A549 (cell line): ENCODE measurements at regions not wholly inside any gene's neighbourhood (a gene's known extent, or its start where the extent isn't known, plus 50 kb on each side); places are given as distances from the start of the nearest gene placed in this dataset.
A peak's percentile ranks its signal among the peaks of the same experiment; 100 is the strongest.

Experiments used
- ATAC-seq, 2 experiments: fragments of 200-7000 bp in 1 of 2; fragments of >200 bp in 1 of 2; cut with Nextera tagmentation in 1 of 2; cut with Tn5 transposase in 1 of 2; 3 replicates each; pipeline versions ENCODE4 v1.8.0 to v1.9.1; 2018 to 2020; ENCODE audit warnings: mild to moderate bottlenecking in 1 of 2, moderate library complexity in 1 of 2
- CTCF ChIA-PET: fragments of 300-600 bp; sonication (Branson Sonifier 250); formaldehyde crosslinking; extraction: SDS; loops from one replicate; lab custom pipeline; 2021; ENCODE audit warnings: antibody characterized with exemption, inconsistent platforms; lab: Yijun Ruan, JAX
- POLR2A ChIA-PET: fragments of 350-600 bp; formaldehyde crosslinking; extraction: SDS; loops from one replicate; lab custom pipeline; 2021; ENCODE audit warnings: antibody characterized with exemption, inconsistent platforms; lab: Yijun Ruan, JAX
- DNase-seq, 2 experiments: peaks; one replicate each; pipeline versions ENCODE4 v3.0.0 to v3.0.0-alpha.2; 2011 to 2016; ENCODE audit warnings: low read depth in 1 of 2, low spot score in 1 of 2
- FAIRE-seq: peaks from 2 replicates; lab custom pipeline; 2011; peaks lifted over from hg19 to GRCh38; lab: Jason Lieb, UNC
- H3K27ac ChIP-seq, 2 experiments: fragments of >200 bp; sonication (Bioruptor Twin); formaldehyde crosslinking; 3 replicates each; pipeline ENCODE4 v1.5.1; 2016 to 2017
- H3K4me1 ChIP-seq: fragments of >200 bp; sonication (Bioruptor Twin); formaldehyde crosslinking; 3 replicates; pipeline ENCODE4 v1.6.1; 2016
- H3K4me2 ChIP-seq: fragments of >200 bp; sonication (Bioruptor Twin); formaldehyde crosslinking; 3 replicates; pipeline ENCODE4 v1.6.1; 2016
- H3K4me3 ChIP-seq: fragments of >200 bp; sonication (Bioruptor Twin); formaldehyde crosslinking; 3 replicates; pipeline ENCODE4 v1.5.1; 2016
- H3K9me3 ChIP-seq: fragments of >200 bp; sonication (Bioruptor Twin); formaldehyde crosslinking; 3 replicates; pipeline ENCODE4 v1.6.1; 2016
- CBX8 ChIP-seq: fragments of 200-600 bp; sonication (generic); IDR thresholded peaks from 2 replicates; pipeline ENCODE4 v1.6.1; 2016
- CEBPB ChIP-seq, 2 experiments: fragments of >200 bp in 1 of 2; sonication (Bioruptor Twin) in 1 of 2; formaldehyde crosslinking in 1 of 2; IDR thresholded peaks; 2 replicates each; pipeline ENCODE4 v1.6.1; 2012 to 2016
- CHD4 ChIP-seq: fragments of 200-600 bp; sonication (generic); IDR thresholded peaks from 2 replicates; pipeline ENCODE4 v1.6.1; 2016; ENCODE audit warnings: antibody characterized with exemption, mild to moderate bottlenecking, borderline replicate concordance
- CTCF ChIP-seq: fragments of >200 bp; sonication (Bioruptor Twin); formaldehyde crosslinking; IDR thresholded peaks from 3 replicates; pipeline ENCODE4 v1.5.1; 2016
- E2F6 ChIP-seq: IDR thresholded peaks from 2 replicates; pipeline ENCODE4 v1.6.1; 2012; ENCODE audit warnings: low read depth, borderline replicate concordance
- ELK1 ChIP-seq: fragments of 150-350 bp; IDR thresholded peaks from 2 replicates; pipeline ENCODE4 v1.6.1; 2014; ENCODE audit warnings: low read depth, mild to moderate bottlenecking, low read length
- FOSB ChIP-seq: fragments of 250-450 bp; sonication (Bioruptor Pico); IDR thresholded peaks from 2 replicates; pipeline ENCODE4 v1.5.0; 2020; ENCODE audit warnings: mild to moderate bottlenecking, moderate library complexity
- FOXS1 ChIP-seq: fragments of 250-450 bp; sonication (Bioruptor Pico); IDR thresholded peaks from 2 replicates; pipeline ENCODE4 v1.5.0; 2020; ENCODE audit warnings: mild to moderate bottlenecking, moderate library complexity
- HDAC2 ChIP-seq: fragments of 200-600 bp; sonication (generic); IDR thresholded peaks from 2 replicates; pipeline ENCODE4 v1.6.1; 2016
- HOXB5 ChIP-seq: fragments of 250-450 bp; sonication (Bioruptor Pico); IDR thresholded peaks from 2 replicates; pipeline ENCODE4 v1.5.0; 2020; ENCODE audit warnings: mild to moderate bottlenecking, moderate library complexity
- JUN ChIP-seq, 2 experiments: fragments of >200 bp; sonication (Bioruptor Twin); formaldehyde crosslinking; IDR thresholded peaks; 2 replicates in 1 of 2; 3 replicates in 1 of 2; pipeline ENCODE4 v1.6.1; 2016 to 2017
- JUNB ChIP-seq: fragments of >200 bp; sonication (Bioruptor Twin); formaldehyde crosslinking; IDR thresholded peaks from 2 replicates; pipeline ENCODE4 v1.6.1; 2016
- NFE2L2 ChIP-seq: fragments of 150-350 bp; conservative IDR thresholded peaks from 2 replicates; pipeline ENCODE4 v1.6.1; 2014; ENCODE audit warnings: low read length
- PHF8 ChIP-seq: fragments of 200-600 bp; sonication (generic); IDR thresholded peaks from 2 replicates; pipeline ENCODE4 v1.6.1; 2016; ENCODE audit warnings: low read depth, mild to moderate bottlenecking, antibody characterized with exemption, moderate library complexity, borderline replicate concordance
- RAD21 ChIP-seq, 2 experiments: fragments of >200 bp in 1 of 2; sonication (Bioruptor Twin) in 1 of 2; formaldehyde crosslinking in 1 of 2; IDR thresholded peaks in 1 of 2; conservative IDR thresholded peaks in 1 of 2; 2 replicates in 1 of 2; 3 replicates in 1 of 2; pipeline ENCODE4 v1.6.1; 2012 to 2018; ENCODE audit warnings: inconsistent platforms in 1 of 2
- RNF2 ChIP-seq: fragments of 200-600 bp; sonication (generic); IDR thresholded peaks from 2 replicates; pipeline ENCODE4 v1.6.1; 2016; ENCODE audit warnings: low read depth, mild to moderate bottlenecking, antibody characterized with exemption, moderate library complexity, borderline replicate concordance
- SMC3 ChIP-seq: fragments of >200 bp; sonication (Bioruptor Twin); formaldehyde crosslinking; IDR thresholded peaks from 3 replicates; pipeline ENCODE4 v1.6.1; 2018; ENCODE audit warnings: inconsistent platforms
- USF2 ChIP-seq: fragments of 450-650 bp; IDR thresholded peaks from 2 replicates; pipeline ENCODE4 v1.6.1; 2014; ENCODE audit warnings: antibody characterized with exemption
- ZFP36 ChIP-seq: fragments of 450-650 bp; IDR thresholded peaks from 2 replicates; pipeline ENCODE4 v1.6.1; 2014; ENCODE audit warnings: borderline replicate concordance; ENCODE audit not compliant: partially characterized antibody
- ZSCAN20 ChIP-seq: fragments of 250-450 bp; sonication (Bioruptor Pico); IDR thresholded peaks from 2 replicates; pipeline ENCODE4 v1.8.0; 2022; ENCODE audit warnings: mild to moderate bottlenecking, moderate library complexity
- WGBS: methylation state at CpG from one replicate; pipeline ENCODE4 v1.1.6; 2017; ENCODE audit errors: missing lambda C conversion rate; 5-methylcytosine and 5-hydroxymethylcytosine counted together

GRCh38 chr10:78229489-78229888 is 195.8 kb downstream of the RPS24 start:
- H3K4me1 ChIP-seq: no peaks in the 10 kb centered on the region
- ChIA-PET POLR2A (no interaction called here), CTCF (interaction anchor here (1.7 kb wide), 1 partner anchor 9 kb away, joined by 6 read pairs; no protein-coding TSS in a partner anchor)
- no peaks in the 10 kb centered on the region for H3K9me3 ChIP-seq
- DNase-seq (no peak), FAIRE-seq (no peak), ATAC-seq (no peak)
- TF ChIP-seq NFE2L2 (no peak), PHF8 (no peak)
- 93% methylated on average over 9 of the region's 9 CpGs for WGBS
- no peak overlapping the region for H3K4me3 ChIP-seq
- H3K4me2 ChIP-seq: no peak overlapping the region
- H3K27ac ChIP-seq: no peak overlapping the region

GRCh38 chr10:78229950-78230675 is 196.4 kb downstream of the RPS24 start:
- POLR2A ChIA-PET: no interaction called here
- Histone ChIP-seq H3K4me3 (no peak overlapping the region), H3K9me3 (no peaks in the 10 kb centered on the region), H3K27ac (no peak overlapping the region), H3K4me2 (no peak overlapping the region), H3K4me1 (no peaks in the 10 kb centered on the region)
- CTCF ChIA-PET: interaction anchor here (1.7 kb wide), 1 partner anchor 10 kb away, joined by 6 read pairs; no protein-coding TSS in a partner anchor
- WGBS: 79% methylated on average over 5 of the region's 5 CpGs
- ATAC-seq (no peak), FAIRE-seq (no peak), DNase-seq (no peak)
- no peak for TF ChIP-seq HOXB5 (CRISPR knock-in tag)
- no peak for TF ChIP-seq CHD4
- no peak for TF ChIP-seq USF2
- TF ChIP-seq JUNB: no peak
- TF ChIP-seq FOSB (CRISPR knock-in tag): no peak
- TF ChIP-seq JUN (IDR thresholded peaks at IDR 0.05): no peak

- 96% methylated on average over 5 of the region's 5 CpGs for WGBS
These were observed 197.7 kb downstream of the RPS24 start for GRCh38 chr10:78231327-78231726.

GRCh38 chr10:78231939-78232338 is 198.3 kb downstream of the RPS24 start:
- TF ChIP-seq CBX8: no peak
- peak; percentile 33 to 37; a peak in 4 of 5 replicates for TF ChIP-seq RAD21 (conservative IDR thresholded peaks at IDR 0.05 in 1 of 2, IDR thresholded peaks at IDR 0.05 in 1 of 2)
- no peak for TF ChIP-seq JUNB
- TF ChIP-seq ELK1: no peak
- TF ChIP-seq ZFP36: peak; percentile 35
- TF ChIP-seq CTCF: peak; percentile 24; the same call in 2 of the 3 replicates
- TF ChIP-seq CEBPB (IDR thresholded peaks at IDR 0.05): 0 out of 4 replicates have a peak, but pooled peaks of 1 of the 2 experiments have one; percentile 18
- TF ChIP-seq SMC3: peak; percentile 39; the same call in 2 of the 3 replicates
- no peak for TF ChIP-seq PHF8
- TF ChIP-seq RNF2: no peak
- Histone ChIP-seq H3K9me3 (no peaks in the 10 kb centered on the region), H3K4me2 (no peak overlapping the region), H3K4me3 (no peak overlapping the region), H3K27ac (peak overlapping the region in 1 of 2 experiments; percentile 29; a peak in 1 of 6 replicates), H3K4me1 (no peaks in the 10 kb centered on the region)
- no peak for DNase-seq
- ATAC-seq: peak in 1 of 2 experiments; percentile 55; a peak in 3 of 6 replicates
- ChIA-PET CTCF (interaction anchor here (0.7 to 1.9 kb wide), 9 partner anchors 17 to 965 kb away, joined by 3 to 7 read pairs (median 4); no protein-coding TSS in a partner anchor), POLR2A (no interaction called here)
- FAIRE-seq: no peak
- WGBS: 66% methylated on average over 4 of the region's 4 CpGs

More at GRCh38 chr10:78231327-78231726, 197.7 kb downstream of the RPS24 start:
- POLR2A ChIA-PET: no interaction called here
- no peak for DNase-seq
- no peak overlapping the region for H3K27ac ChIP-seq
- no peak overlapping the region for H3K4me3 ChIP-seq
- no peak for TF ChIP-seq ZSCAN20 (CRISPR knock-in tag)
- TF ChIP-seq E2F6: no peak
- TF ChIP-seq HDAC2: no peak
- TF ChIP-seq PHF8: no peak
- TF ChIP-seq FOSB (CRISPR knock-in tag): no peak
- TF ChIP-seq FOXS1: no peak
- CTCF ChIA-PET: interaction anchor here (0.8 to 1.6 kb wide), 5 partner anchors 10 to 965 kb away, joined by 3 to 6 read pairs (median 3); no protein-coding TSS in a partner anchor
- FAIRE-seq: no peak
- no peak overlapping the region for H3K4me2 ChIP-seq
- H3K9me3 ChIP-seq: no peaks in the 10 kb centered on the region
- ATAC-seq: no peak
- no peaks in the 10 kb centered on the region for H3K4me1 ChIP-seq
